IPS DF 4.7 (cell line): ENCODE measurements at regions not wholly inside any gene's neighbourhood (a gene's known extent, or its start where the extent isn't known, plus 50 kb on each side); places are given as distances from the start of the nearest gene placed in this dataset.

Experiments used
- DNase-seq: peaks from one replicate; pipeline ENCODE4 v3.0.0-alpha.2; 2013; ENCODE audit warnings: low spot score; ENCODE audit errors: extremely low read depth

GRCh38 chr1:112040891-112041740 is 51.6 kb upstream of the KCND3 start:
- no peak for DNase-seq

DNA sequence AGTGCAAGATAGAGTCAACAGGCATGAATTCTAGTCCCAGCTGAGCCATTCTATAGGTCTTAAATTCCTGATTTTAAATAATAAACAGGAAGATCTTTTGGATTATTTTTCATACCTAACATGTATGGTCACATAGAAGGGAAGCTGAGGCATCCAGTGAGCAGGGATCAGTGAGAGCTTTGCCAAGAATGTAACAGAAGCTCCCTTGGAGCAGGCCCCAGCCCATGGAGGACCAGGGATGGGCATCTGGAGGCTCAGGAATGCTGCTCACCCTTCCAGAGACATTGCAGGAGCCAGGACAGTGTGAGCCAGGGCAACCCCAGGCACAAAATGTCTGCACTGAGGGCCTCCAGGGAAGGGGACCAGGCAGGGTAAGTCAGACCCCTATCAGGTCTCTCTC is 54.4 kb upstream of the KCND3 start:
- DNase-seq: no peak

- no peak for DNase-seq
Measured at GRCh38 chr1:112044745-112045144, 55.3 kb upstream of the KCND3 start.

DNA sequence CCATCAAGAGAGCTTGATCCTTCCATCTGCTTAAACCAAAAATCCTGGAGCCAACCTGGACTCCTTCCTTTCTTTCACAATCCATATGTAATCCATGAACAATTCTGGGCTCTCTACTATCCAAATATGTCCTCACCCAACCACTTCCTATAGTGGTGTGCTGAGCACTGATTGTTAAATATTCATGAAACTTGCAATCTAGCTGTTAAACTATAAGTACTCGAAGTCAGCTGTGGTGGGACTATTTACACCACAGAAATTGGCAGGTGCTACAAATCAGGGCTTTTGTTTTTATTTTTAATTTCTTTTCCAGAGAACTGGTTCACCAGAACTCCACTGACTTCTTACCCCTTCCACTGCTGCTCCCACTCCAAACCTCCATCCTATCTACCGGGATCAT is 57.2 kb upstream of the KCND3 start:
- no peak for DNase-seq

GRCh38 chr1:112048421-112048820 is 59.0 kb upstream of the KCND3 start:
- no peak for DNase-seq

GRCh38 chr1:112054510-112054909 is 65.0 kb upstream of the KCND3 start:
- no peak for DNase-seq

DNA sequence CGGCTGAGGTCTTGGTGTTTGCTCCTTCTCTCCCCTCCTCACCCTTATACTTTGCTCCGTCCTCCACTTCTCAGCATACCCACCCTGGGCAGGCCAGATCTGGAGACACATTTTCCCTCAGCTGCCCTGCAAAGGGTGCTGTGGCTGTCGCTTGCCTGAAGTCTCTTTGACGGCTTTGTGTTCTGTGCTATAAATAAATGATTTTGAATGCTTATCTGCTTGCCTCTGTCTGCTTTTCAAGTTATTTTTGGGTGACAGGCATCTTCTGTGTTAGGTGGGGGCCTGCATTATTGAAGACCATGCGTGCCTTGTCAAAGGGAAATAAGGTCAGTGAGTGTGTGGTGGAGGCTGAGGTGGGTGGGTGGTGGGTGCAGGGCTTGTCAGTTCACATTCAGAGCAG is 66.9 kb upstream of the KCND3 start:
- DNase-seq: no peak

DNA sequence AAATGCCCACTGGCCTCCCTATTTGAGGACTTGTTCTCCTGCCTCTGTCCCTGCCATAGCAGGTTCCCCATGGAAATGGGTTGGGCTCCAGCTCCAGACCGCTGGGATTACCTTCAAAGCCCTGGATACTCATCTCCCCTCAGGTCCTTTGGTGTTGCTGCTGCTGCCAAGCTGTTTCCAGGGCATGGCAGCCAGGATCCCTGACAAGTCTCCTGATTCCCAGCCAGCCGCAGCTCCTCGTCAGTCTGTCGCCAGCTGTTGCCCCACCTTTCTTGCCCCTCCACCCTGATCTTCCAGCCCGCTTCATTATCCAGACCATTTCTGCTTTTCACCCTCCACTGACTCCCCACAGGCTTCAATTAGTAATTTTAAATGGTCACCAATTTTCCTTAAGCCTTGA is 68.3 kb upstream of the KCND3 start:
- no peak for DNase-seq

GRCh38 chr1:112058815-112059450 is 69.5 kb upstream of the KCND3 start:
- DNase-seq: no peak

DNA sequence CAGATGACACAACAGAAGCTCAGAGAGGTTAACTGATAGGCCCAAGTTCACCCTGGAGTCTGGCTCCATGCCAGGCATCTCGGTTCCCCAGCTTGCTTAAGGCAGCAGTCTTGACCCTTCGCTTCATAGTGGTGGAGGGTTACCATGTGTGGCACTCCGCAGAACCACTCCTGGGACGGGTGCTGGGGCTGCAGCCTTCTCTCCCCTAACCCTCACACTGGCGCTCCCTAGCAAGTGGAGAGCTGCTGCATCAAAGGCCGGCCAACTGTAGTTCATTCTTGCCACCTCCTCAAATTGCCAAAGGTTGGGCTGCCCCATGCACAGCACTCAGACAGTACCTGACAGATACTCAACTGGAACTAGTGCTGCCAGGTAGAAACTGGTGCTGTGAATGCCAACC is 70.2 kb upstream of the KCND3 start:
- no peak for DNase-seq

- DNase-seq: no peak
Measured at GRCh38 chr1:112060261-112060660, 70.8 kb upstream of the KCND3 start.

- DNase-seq: no peak
Measured at GRCh38 chr1:112061056-112061455, 71.6 kb upstream of the KCND3 start.

GRCh38 chr1:112061901-112062320 is 72.4 kb upstream of the KCND3 start:
- DNase-seq: no peak

DNA sequence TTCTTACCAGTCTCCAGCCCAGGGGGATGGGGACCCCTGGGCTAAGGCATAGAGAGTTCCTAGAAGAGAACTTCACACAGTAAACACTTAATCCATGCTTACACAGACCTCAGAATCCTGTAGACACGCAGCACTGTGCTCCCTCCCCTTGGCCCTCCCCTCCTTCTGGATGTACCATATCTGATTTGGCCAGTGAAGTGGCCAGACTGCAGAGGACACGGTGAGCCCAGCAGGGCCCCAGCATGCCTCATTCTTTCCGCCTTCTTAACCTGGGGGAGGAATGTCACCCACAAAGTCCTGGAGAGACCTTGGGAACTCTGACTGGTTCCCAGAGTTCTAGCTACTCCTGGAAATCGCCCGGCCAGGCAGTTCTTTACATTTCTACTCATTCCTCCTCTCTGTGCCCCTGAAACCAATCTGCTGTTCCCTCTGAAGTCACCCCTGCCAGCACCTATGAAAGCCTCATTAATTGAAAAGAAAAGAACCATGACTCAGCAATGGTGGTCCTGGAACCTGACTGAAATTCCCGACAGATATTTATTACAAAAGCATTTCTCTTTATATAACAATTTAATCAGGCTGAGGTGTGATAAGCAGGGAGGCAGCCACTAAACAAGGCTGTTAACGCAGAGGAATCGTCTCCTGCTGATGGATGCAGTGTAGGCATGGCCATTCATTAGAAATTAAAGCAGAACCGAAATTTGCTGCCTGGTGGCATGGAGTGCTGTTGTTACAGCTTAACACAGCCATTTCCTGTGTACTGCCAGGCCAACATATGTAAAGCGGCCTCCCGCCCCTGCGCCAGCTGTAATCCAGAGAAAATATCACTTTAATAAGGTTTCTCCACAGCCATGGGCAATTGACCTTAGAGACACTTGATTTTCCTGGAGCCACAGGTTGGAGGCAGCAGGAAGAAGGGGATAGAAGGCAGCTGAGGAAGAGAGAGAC is 74.6 kb upstream of the KCND3 start:
- no peak for DNase-seq

- DNase-seq: no peak
Measured at GRCh38 chr1:112067989-112068388, 78.5 kb upstream of the KCND3 start.

DNA sequence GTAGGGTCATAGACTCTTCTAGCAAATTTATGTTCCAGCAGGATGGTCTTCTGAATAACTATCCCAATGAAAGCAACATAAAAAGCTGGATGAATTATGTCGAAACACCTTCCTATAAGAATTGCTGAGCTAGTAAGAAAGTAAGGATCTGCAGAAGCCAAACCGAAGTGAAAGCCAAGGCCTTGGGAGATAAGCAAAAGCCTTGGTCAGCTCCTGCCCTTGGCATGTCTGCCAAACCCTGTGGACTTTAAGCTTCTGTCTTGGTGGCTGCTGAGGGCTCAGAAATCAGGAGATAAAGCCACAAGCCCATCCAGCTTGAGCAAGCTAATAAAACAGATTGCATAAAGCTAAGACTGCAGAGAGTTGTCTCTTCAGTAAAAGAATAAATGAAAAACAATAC is 81.2 kb upstream of the KCND3 start:
- DNase-seq: no peak

- DNase-seq: no peak
Measured at GRCh38 chr1:112074711-112075110, 85.2 kb upstream of the KCND3 start.

DNA sequence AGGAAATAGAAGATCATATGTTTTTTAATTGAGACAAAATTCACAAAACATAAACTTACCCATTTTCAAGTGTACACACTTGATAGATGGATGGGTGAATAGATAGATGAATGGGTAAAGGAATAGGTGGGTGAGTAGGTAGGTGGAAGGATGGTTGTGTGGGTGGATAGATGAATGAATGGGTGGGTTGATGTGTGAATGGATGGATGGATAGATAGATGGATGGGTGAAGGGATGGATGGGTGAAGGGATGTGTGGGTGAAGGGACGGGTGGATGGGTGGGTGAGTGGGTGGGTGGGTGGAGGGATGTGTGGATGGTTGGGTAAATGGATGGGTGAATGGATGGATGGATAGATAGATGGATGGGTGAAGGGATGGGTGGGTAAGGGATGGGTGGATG is 86.1 kb upstream of the KCND3 start:
- DNase-seq: no peak

- DNase-seq: no peak
Measured at GRCh38 chr1:112079446-112079845, 90.0 kb upstream of the KCND3 start.

DNA sequence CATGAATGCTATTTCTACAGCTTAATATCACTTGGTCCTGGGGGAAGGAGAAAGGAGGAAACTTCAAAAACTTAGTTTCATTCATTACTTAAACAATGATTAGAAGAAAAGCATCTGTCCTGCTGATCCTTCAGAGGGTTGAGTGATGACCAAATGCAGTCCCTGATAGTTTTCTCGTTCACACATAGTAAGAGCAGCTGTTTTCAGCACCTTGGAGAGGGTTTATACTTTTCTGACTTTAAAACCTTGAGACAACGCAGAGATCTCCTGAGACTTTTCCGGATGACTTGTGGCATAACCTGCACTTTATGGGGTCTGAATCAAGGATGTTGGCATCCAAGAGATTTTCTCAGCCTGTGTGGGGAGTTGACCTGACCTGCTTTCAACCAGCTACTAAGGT is 94.0 kb upstream of the KCND3 start:
- no peak for DNase-seq

DNA sequence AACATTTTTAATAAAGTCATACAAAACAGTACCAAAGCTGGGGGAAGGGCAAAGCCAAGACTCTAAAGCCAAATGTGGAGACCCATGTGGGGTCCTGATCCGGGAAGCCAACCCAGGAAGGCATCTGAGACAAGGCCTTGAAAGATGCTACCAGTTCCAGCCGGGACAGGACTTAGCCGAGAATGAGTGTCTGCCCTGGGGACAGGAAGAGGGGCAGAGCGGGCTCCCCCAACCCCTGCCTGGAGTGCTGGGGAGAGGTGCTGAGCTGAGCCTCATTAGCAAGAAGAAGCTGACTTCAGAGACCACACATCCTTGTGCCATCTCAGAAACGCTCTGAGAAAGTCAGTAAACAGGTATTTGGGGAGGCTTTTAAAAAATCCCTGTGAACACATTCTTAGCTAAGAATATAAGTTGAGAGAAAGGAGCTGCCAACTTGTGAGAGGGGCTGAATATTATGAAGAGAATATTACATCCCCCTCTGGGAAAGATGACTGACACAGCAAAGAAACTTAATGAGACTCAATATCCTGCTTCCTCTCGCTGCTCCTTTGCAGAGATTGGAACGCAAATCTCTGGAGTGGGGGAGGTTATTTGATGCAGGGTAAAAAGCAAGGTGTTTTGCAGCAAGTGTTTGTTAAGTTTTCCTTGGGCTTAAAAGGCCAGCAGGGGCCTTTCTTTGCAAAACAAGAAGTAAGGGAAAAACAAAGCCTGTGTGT is 103.3 kb upstream of the KCND3 start:
- DNase-seq: no peak
